LHCN-M2 (cell line): ENCODE measurements at regions not wholly inside any gene's neighbourhood (a gene's known extent, or its start where the extent isn't known, plus 50 kb on each side); places are given as distances from the start of the nearest gene placed in this dataset.
"Not testable (repeated sequence)": the region's sequence is repeated elsewhere in the genome, so short reads cannot be mapped to it uniquely, and the experiment has no call there.

Source experiments
- DNase-seq: peaks from one replicate; pipeline ENCODE4 v3.0.0-alpha.2; 2012; ENCODE audit warnings: low read depth

GRCh38 chrX:140164391-140164790 lies 199.1 kb upstream of the CXorf66 start:
- DNase-seq, result no peak

- peak; percentile 69 for DNase-seq
These were observed 198.2 kb upstream of the CXorf66 start for GRCh38 chrX:140163371-140164159.

- DNase-seq, result peak; percentile 70
These were observed 192.3 kb upstream of the CXorf66 start for GRCh38 chrX:140157611-140158010.

GRCh38 chrX:140157143-140157542 lies 191.8 kb upstream of the CXorf66 start:
- no peak for DNase-seq

GRCh38 chrX:140151316-140151715 lies 186.0 kb upstream of the CXorf66 start:
- no peak for DNase-seq

DNA sequence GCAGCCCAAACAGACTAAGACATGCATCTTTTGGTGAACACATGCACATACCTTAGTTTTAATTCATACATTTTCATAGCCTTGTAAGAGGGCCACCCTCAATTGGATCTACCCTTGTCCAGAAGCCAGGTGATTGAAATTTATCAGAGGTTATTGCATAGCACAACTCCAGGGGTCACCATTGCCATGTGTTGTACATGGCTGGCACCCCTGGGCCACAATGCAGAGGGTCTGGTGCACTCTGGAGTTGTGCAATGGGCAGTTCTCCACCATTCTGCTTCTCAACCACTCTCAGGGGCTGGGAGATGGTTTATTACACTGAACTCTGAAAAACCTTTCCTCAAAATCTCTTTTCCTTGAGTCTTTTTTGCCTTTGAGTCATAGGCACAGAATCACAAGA lies 184.4 kb upstream of the CXorf66 start:
- DNase-seq, result no peak

- DNase-seq, result peak; percentile 16
These were observed 176.2 kb upstream of the CXorf66 start for GRCh38 chrX:140141444-140142029.

DNA sequence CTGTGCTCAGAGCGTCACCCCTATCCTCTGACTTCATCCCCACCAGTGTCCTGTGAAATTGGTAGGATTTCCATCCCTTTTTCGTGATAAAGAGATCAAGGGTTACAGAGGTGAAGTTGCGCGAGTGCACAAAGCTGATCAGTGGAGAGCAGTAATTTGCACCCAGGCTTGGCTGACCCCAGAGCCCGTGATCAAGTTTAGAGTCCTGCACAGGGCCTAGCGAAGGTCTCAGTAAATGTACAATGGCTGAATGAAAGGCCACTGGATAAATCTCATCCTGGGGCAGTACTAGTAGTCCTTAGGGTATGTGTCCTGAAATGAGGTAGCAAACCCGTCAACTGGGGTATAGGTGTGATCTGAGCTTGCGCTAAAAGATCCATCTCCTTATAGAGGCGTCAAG lies 173.2 kb upstream of the CXorf66 start:
- not testable (repeated sequence) for DNase-seq

DNA sequence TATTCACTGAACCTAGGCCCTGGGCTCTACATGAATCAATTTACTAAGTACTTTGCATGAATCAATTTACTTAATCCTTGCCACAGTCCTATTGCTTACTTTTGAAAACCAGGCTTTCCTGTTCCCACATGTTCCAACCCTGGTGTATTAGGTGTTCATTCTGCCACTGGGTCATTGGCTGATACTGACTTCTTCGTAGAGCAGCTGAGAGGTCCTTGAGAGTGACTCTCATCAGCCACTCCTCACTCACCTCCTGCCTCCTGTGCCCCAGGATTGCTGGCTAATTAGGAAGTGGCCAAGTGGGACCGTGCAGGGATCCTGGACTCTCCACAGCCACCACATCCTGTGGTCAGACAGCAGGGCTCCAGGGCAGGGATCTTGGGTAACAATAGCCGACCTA lies 172.7 kb upstream of the CXorf66 start:
- DNase-seq, result not testable (repeated sequence)

DNA sequence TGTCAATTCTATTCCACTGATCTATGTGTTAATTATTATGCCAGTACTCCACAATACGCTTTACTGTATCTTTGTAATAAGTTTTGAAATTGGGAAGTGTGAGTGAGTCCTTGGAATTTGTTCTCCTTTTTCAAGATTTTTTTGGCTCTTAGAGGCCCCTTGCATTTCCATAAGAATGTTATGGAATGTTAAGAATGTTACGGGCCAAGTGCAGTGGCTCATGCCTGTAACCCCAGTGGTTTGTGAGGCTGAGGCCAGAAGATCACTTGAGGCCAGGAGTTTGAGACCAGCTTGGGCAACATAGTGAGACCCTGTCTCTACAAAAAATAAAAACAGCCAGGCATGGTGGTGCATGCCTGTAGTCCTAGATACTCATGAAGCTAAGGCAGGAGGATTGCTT lies 167.6 kb upstream of the CXorf66 start:
- no peak for DNase-seq

GRCh38 chrX:140123446-140123845 lies 158.1 kb upstream of the CXorf66 start:
- peak; percentile 3 for DNase-seq

GRCh38 chrX:140114059-140114458 lies 148.7 kb upstream of the CXorf66 start:
- not testable (repeated sequence) for DNase-seq

DNA sequence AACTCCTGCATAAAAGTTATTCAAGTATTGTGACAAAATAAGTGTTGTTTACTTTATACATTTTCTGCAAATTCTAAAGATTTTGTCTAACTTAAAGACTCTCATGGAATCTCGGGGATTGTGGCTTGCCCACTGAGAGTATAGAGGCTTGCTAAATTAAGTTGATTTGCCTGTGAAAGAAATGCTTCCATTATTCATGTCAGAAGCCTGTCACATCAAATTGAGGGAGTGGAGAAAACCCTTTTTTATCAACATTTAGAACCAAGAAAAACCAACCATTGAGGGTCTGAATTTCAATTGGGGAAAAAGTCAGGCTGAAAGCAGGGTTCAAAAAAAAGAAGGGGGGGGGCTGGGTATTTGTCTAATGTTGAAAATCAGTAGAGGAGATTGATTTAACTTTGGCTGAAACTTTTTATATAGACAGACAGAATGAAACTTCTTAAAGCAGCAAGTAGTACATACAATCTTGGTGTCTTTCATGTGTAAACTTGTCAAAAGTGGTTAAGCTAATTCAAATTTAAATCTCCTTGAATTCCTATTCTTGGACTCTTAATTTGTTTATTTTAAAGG lies 144.8 kb upstream of the CXorf66 start:
- no peak for DNase-seq

- no peak for DNase-seq
These were observed 139.4 kb upstream of the CXorf66 start for GRCh38 chrX:140104760-140105159.

GRCh38 chrX:140099221-140099620 lies 133.9 kb upstream of the CXorf66 start:
- DNase-seq, result no peak

DNA sequence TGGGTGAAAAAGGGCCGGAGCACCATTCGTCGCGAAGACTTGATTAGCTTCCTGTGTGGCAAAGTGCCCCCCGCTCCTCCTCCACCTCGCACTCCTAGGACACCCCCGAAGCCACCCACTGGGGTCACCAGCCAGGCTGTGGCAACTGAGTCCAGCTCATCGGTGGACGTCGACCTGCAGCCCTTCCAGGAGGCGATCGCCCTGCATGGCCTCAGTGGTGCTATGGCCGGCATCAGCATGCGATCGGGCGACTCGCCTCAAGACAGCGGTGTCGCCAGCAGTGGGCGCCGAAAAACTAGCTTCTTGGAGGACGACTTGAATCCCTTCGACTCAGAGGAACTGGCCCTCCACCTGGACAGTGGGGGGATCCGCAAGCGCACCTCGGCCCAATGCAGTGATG lies 126.8 kb upstream of the CXorf66 start:
- no peak for DNase-seq

DNA sequence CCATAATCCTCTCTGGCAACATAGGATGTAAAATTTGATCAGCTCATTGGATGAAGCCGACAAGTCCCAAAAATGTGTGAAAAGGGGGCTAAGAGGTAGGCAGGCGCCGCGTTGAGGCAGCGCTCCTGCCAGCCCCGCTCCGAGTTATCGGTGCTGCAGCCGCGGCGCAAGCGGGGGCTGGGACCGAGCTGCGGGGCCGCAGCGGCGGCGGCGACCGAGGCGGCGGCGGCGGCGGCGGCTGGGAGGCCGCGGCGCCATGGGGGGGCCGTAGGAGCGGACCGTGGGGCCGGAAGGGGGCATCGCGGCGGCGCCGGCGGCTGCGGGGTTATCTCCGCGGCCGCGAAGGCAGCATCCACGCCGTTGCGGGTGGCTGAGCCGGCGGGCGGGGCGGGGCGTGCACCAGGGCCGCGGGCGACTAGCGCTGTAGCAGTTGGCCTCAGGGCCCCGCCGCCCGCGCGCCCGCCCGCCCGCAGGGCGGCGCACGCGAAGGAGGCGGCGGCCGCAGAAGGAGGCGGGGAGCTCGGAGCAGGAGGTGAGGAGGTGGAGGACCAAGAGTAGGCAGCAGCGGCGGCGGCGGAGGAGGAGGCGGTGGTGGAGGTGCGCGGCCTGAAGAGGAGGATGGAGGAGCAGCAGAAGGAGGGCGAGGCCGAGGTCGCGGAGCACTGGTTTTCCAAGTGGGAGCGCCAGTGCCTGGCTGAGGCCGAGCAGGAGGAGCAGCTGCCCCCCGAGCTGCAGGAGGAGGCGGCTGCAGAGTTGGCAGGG lies 126.0 kb upstream of the CXorf66 start:
- DNase-seq, result no peak

DNA sequence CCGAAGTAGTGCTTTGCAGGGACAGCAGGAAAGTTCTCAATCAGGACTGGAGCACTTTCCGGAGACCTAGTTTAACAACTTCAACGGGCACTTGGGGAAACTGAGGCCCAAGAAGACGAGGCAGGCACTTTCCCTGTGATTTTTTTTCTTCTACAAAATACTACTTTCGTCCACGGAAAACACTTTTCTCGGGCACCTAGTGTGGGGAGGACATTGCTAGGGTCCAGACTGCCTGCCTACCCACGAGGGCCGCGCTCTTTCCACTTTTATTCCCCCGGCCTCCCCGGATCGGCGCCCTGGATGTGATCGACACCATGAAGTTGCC lies 125.4 kb upstream of the CXorf66 start:
- DNase-seq, result no peak

- DNase-seq, result no peak
These were observed 123.1 kb upstream of the CXorf66 start for GRCh38 chrX:140088438-140088837.

DNA sequence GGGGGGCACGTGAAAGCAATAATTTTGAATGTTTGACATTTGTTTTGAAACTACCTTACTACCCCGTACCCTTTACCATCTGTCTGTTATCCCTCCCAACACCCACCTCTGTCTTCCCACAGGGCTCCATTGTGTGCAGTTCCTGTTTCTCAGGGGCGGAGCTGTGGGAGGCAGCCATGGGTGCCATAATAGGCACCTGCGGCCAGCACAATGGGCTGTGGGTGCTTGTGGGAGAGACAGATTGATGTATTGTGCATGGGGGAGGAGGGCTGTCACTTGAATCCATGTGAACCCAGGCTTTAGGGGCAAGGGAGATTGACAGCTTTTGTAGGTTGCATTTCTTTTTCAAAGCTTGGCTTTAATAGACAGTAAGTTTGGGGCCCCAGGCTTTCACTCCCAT lies 122.6 kb upstream of the CXorf66 start:
- DNase-seq, result no peak

DNA sequence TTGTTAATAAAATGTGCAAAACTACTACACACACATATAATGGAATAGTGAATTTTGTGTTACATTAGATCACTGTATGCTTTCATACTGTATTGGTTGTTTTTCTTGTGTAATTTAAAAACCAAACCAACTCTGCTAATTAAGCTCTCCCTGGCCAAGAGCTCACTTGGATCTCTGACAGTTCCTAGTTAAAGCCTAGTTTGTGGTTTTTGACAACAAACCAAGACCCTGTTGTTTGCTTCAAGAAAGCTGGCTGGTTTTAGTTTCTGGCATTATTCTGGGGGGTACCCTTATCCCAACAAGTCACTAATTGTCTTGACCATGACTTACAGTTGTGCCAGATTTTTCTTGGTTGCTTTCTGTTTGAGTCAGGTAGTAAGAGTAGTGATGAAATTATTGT lies 121.4 kb upstream of the CXorf66 start:
- DNase-seq, result no peak

DNA sequence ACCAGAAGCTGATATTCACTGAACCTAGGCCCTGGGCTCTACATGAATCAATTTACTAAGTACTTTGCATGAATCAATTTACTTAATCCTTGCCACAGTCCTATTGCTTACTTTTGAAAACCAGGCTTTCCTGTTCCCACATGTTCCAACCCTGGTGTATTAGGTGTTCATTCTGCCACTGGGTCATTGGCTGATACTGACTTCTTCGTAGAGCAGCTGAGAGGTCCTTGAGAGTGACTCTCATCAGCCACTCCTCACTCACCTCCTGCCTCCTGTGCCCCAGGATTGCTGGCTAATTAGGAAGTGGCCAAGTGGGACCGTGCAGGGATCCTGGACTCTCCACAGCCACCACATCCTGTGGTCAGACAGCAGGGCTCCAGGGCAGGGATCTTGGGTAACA lies 109.5 kb upstream of the CXorf66 start:
- not testable (repeated sequence) for DNase-seq
